ENCODE measurements at regions not wholly inside any gene's neighbourhood (a gene's known extent, or its start where the extent isn't known, plus 50 kb on each side); places are given as distances from the start of the nearest gene placed in this dataset.

GRCh38 chr4:62131049-62131448, 930.9 kb downstream of the ADGRL3 start:
- H4K20me1 ChIP-seq (ENCODE audit: control insufficient read depth, extremely low read depth, insufficient read depth, low read length), result no peaks in the 10 kb centered on the region
- no peak overlapping the region for H3K9ac ChIP-seq (ENCODE audit: control insufficient read depth, extremely low read depth, insufficient read depth, low read length)
- no peaks in the 10 kb centered on the region for H3K27me3 ChIP-seq (ENCODE audit: control insufficient read depth, extremely low read depth, insufficient read depth, low read length)
- no peak overlapping the region for H3K4me3 ChIP-seq (ENCODE audit: control insufficient read depth in 2 of 3, extremely low read depth in 1 of 3, insufficient read depth in 2 of 3, low read depth in 1 of 3, low read length in 3 of 3)
- no peak overlapping the region for H3K27ac ChIP-seq (ENCODE audit: control insufficient read depth, insufficient read depth, low read length)
- H3K36me3 ChIP-seq (ENCODE audit: control insufficient read depth in 2 of 2, extremely low read depth in 1 of 2, insufficient read depth in 2 of 2, low read length in 2 of 2), result no peaks in the 10 kb centered on the region
- no peaks in the 10 kb centered on the region for H3K9me3 ChIP-seq (ENCODE audit: control insufficient read depth, low read depth, low read length)
- no peak overlapping the region for H3K4me2 ChIP-seq (ENCODE audit: control insufficient read depth, extremely low read depth, insufficient read depth, low read depth, low read length)
- no peaks in the 10 kb centered on the region for H3K79me2 ChIP-seq (ENCODE audit: control insufficient read depth, insufficient read depth, low read length)
- dilution Hi-C loops (cut with MboI; ENCODE audit: extremely low pct_ligation_motif_present, low sequenced_read_pairs), result no loop called here
- TF ChIP-seq EZH2 (IDR thresholded peaks at IDR 0.05; ENCODE audit: low read length) (no peak), CTCF (optimal IDR thresholded peaks at IDR 0.05 in 1 of 3, IDR thresholded peaks at IDR 0.05 in 1 of 3, conservative IDR thresholded peaks at IDR 0.05 in 1 of 3; ENCODE audit: extremely low read depth in 1 of 3, insufficient read depth in 2 of 3, low read length in 3 of 3) (no peak)
- DNase-seq (ENCODE audit: low read depth, low spot score), result no peak
- no peaks in the 10 kb centered on the region for H3K9me1 ChIP-seq (ENCODE audit: control insufficient read depth, extremely low read depth, insufficient read depth, low read length)
- no peak for FAIRE-seq
- no peaks in the 10 kb centered on the region for H3K4me1 ChIP-seq (ENCODE audit: control insufficient read depth, extremely low read depth, insufficient read depth, low read length)
- no peak overlapping the region for H2AFZ ChIP-seq (ENCODE audit: control insufficient read depth, low read length)

- FAIRE-seq, result no peak
- H4K20me1 ChIP-seq (ENCODE audit: control insufficient read depth, extremely low read depth, insufficient read depth, low read length), result no peaks in the 10 kb centered on the region
These were observed 930.5 kb downstream of the ADGRL3 start for GRCh38 chr4:62130637-62131036.

More at GRCh38 chr4:62130637-62131036, 930.5 kb downstream of the ADGRL3 start:
- H3K9me1 ChIP-seq (ENCODE audit: control insufficient read depth, extremely low read depth, insufficient read depth, low read length), result no peaks in the 10 kb centered on the region
- no peaks in the 10 kb centered on the region for H3K4me1 ChIP-seq (ENCODE audit: control insufficient read depth, extremely low read depth, insufficient read depth, low read length)
- dilution Hi-C loops (cut with MboI; ENCODE audit: extremely low pct_ligation_motif_present, low sequenced_read_pairs), result no loop called here
- no peak overlapping the region for H3K27ac ChIP-seq (ENCODE audit: control insufficient read depth, insufficient read depth, low read length)
- no peaks in the 10 kb centered on the region for H3K79me2 ChIP-seq (ENCODE audit: control insufficient read depth, insufficient read depth, low read length)
- no peak overlapping the region for H3K4me2 ChIP-seq (ENCODE audit: control insufficient read depth, extremely low read depth, insufficient read depth, low read depth, low read length)
- H3K9ac ChIP-seq (ENCODE audit: control insufficient read depth, extremely low read depth, insufficient read depth, low read length), result no peak overlapping the region
- no peak overlapping the region for H3K4me3 ChIP-seq (ENCODE audit: control insufficient read depth in 2 of 3, extremely low read depth in 1 of 3, insufficient read depth in 2 of 3, low read depth in 1 of 3, low read length in 3 of 3)
- no peaks in the 10 kb centered on the region for H3K27me3 ChIP-seq (ENCODE audit: control insufficient read depth, extremely low read depth, insufficient read depth, low read length)
- no peak for TF ChIP-seq CTCF (optimal IDR thresholded peaks at IDR 0.05 in 1 of 3, IDR thresholded peaks at IDR 0.05 in 1 of 3, conservative IDR thresholded peaks at IDR 0.05 in 1 of 3; ENCODE audit: extremely low read depth in 1 of 3, insufficient read depth in 2 of 3, low read length in 3 of 3)
- no peak for TF ChIP-seq EZH2 (IDR thresholded peaks at IDR 0.05; ENCODE audit: low read length)
- H3K36me3 ChIP-seq (ENCODE audit: control insufficient read depth in 2 of 2, extremely low read depth in 1 of 2, insufficient read depth in 2 of 2, low read length in 2 of 2), result no peaks in the 10 kb centered on the region
- no peaks in the 10 kb centered on the region for H3K9me3 ChIP-seq (ENCODE audit: control insufficient read depth, low read depth, low read length)
- DNase-seq (ENCODE audit: low read depth, low spot score), result no peak
- H2AFZ ChIP-seq (ENCODE audit: control insufficient read depth, low read length), result no peak overlapping the region

Measured in keratinocyte (primary cell).